WTC11 (cell line): ENCODE measurements at regions not wholly inside any gene's neighbourhood (a gene's known extent, or its start where the extent isn't known, plus 50 kb on each side); places are given as distances from the start of the nearest gene placed in this dataset.

ENCODE experiments used
- ATF3 ChIP-seq: sonication (generic); formaldehyde crosslinking; conservative IDR thresholded peaks from 2 replicates; pipeline ENCODE4 v1.8.1; 2022; ENCODE audit warnings: mild to moderate bottlenecking, missing genetic modification reagents
- ETV6 ChIP-seq: sonication (generic); formaldehyde crosslinking; IDR thresholded peaks from 2 replicates; pipeline ENCODE4 v1.8.1; 2022; ENCODE audit warnings: mild to moderate bottlenecking, missing genetic modification reagents
- FOXP1 ChIP-seq: sonication (generic); formaldehyde crosslinking; IDR thresholded peaks from 2 replicates; pipeline ENCODE4 v1.8.0; 2022; ENCODE audit warnings: missing genetic modification reagents, mild to moderate bottlenecking, moderate library complexity, borderline replicate concordance
- NR3C1 ChIP-seq: sonication (generic); formaldehyde crosslinking; conservative IDR thresholded peaks from 2 replicates; pipeline ENCODE4 v1.8.1; 2023; ENCODE audit warnings: low read depth, mild to moderate bottlenecking, missing genetic modification reagents
- TCF7 ChIP-seq: sonication (generic); formaldehyde crosslinking; IDR thresholded peaks from 2 replicates; pipeline ENCODE4 v1.8.0; 2022; ENCODE audit warnings: mild to moderate bottlenecking, low read depth, missing genetic modification reagents, moderate library complexity
- ZBTB21 ChIP-seq: sonication (generic); formaldehyde crosslinking; IDR thresholded peaks from 2 replicates; pipeline ENCODE4 v1.8.1; 2023; ENCODE audit warnings: mild to moderate bottlenecking, missing genetic modification reagents, borderline replicate concordance
- ZMAT4 ChIP-seq: fragments of 250-450 bp; sonication (Bioruptor Pico); IDR thresholded peaks from 2 replicates; pipeline ENCODE4 v1.9.0; 2021; ENCODE audit warnings: mild to moderate bottlenecking
- TF ChIP-seq, protein P1 (sequence below): fragments of 200-600 bp; IDR thresholded peaks from 2 replicates; pipeline ENCODE4 v1.8.0; 2022; ENCODE audit warnings: antibody characterized with exemption
- TF ChIP-seq, protein P2 (sequence below): sonication (generic); formaldehyde crosslinking; IDR thresholded peaks from 2 replicates; pipeline ENCODE4 v1.8.0; 2022; ENCODE audit warnings: mild to moderate bottlenecking, missing genetic modification reagents

DNA sequence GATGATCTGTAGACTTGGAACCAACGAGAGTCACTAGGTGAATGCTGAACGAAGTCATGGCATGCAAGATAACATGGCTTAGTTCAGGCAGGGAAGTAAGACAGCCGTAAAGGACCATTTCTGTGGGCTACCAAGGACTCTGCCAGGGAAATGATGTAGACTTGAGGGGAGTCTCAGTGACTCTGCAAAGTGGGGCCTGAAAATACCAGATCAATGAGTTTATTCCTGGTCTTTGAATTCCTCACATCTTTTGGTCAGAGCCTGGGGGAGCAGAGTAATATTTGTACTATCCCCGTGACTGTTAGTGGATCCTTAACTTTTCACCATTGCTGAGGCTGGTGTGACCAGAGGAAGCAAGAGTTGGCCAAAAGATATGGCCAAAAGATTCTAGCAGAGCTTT lies 60.7 kb upstream of the INHBA start:
- TF ChIP-seq FOXP1 (CRISPR knock-in tag) (no peak), ZBTB21 (CRISPR knock-in tag) (no peak), NR3C1 (CRISPR knock-in tag) (no peak), ZMAT4 (CRISPR knock-in tag) (no peak), TCF7 (CRISPR knock-in tag) (no peak), ETV6 (CRISPR knock-in tag) (no peak), ATF3 (CRISPR knock-in tag) (no peak)
- TF ChIP-seq, protein P1, sequence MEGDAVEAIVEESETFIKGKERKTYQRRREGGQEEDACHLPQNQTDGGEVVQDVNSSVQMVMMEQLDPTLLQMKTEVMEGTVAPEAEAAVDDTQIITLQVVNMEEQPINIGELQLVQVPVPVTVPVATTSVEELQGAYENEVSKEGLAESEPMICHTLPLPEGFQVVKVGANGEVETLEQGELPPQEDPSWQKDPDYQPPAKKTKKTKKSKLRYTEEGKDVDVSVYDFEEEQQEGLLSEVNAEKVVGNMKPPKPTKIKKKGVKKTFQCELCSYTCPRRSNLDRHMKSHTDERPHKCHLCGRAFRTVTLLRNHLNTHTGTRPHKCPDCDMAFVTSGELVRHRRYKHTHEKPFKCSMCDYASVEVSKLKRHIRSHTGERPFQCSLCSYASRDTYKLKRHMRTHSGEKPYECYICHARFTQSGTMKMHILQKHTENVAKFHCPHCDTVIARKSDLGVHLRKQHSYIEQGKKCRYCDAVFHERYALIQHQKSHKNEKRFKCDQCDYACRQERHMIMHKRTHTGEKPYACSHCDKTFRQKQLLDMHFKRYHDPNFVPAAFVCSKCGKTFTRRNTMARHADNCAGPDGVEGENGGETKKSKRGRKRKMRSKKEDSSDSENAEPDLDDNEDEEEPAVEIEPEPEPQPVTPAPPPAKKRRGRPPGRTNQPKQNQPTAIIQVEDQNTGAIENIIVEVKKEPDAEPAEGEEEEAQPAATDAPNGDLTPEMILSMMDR = no peak
- TF ChIP-seq, protein P2, sequence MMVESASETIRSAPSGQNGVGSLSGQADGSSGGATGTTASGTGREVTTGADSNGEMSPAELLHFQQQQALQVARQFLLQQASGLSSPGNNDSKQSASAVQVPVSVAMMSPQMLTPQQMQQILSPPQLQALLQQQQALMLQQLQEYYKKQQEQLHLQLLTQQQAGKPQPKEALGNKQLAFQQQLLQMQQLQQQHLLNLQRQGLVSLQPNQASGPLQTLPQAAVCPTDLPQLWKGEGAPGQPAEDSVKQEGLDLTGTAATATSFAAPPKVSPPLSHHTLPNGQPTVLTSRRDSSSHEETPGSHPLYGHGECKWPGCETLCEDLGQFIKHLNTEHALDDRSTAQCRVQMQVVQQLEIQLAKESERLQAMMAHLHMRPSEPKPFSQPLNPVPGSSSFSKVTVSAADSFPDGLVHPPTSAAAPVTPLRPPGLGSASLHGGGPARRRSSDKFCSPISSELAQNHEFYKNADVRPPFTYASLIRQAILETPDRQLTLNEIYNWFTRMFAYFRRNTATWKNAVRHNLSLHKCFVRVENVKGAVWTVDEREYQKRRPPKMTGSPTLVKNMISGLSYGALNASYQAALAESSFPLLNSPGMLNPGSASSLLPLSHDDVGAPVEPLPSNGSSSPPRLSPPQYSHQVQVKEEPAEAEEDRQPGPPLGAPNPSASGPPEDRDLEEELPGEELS (CRISPR knock-in tag) = no peak
